Ovary (tissue), 3 donors: ENCODE measurements at regions not wholly inside any gene's neighbourhood (a gene's known extent, or its start where the extent isn't known, plus 50 kb on each side); places are given as distances from the start of the nearest gene placed in this dataset.

Experiments used
- CTCF ChIP-seq, 3 donors: fragments of 450-650 bp in 2 of 3; fragments of 200-600 bp in 1 of 3; IDR thresholded peaks; one replicate each; pipeline versions ENCODE4 v1.5.1 to v1.8.0; 2016 to 2022; ENCODE audit warnings: antibody characterized with exemption in 3 of 3, mild to moderate bottlenecking in 1 of 3
- POLR2A ChIP-seq: fragments of 450-650 bp; IDR thresholded peaks from one replicate; pipeline ENCODE4 v1.6.1; 2017; ENCODE audit warnings: antibody characterized with exemption, mild to moderate bottlenecking, moderate library complexity
- donor health status: DM: no; HTN: no; CAD: no.

GRCh38 chr9:134980516-134980915, 62.8 kb upstream of the FCN1 start:
- TF ChIP-seq CTCF (IDR thresholded peaks at IDR 0.05) (no peak), POLR2A (no peak)
